GM23248 (cell line): ENCODE measurements at regions not wholly inside any gene's neighbourhood (a gene's known extent, or its start where the extent isn't known, plus 50 kb on each side); places are given as distances from the start of the nearest gene placed in this dataset.

ENCODE experiments used
- DNase-seq: peaks from one replicate; pipeline ENCODE4 v3.0.0-alpha.2; 2015
- H2AFZ ChIP-seq: fragments of 200-600 bp; sonication (generic); 2 replicates; pipeline ENCODE4 v1.6.1; 2016; ENCODE audit warnings: antibody characterized with exemption
- H3F3A ChIP-seq: fragments of 200-600 bp; sonication (generic); 2 replicates; pipeline ENCODE4 v1.6.1; 2016; ENCODE audit warnings: mild to moderate bottlenecking, antibody characterized with exemption, mixed run types; ENCODE audit not compliant: insufficient read depth
- H3K27ac ChIP-seq: fragments of 200-600 bp; sonication (generic); 2 replicates; pipeline ENCODE4 v1.5.1; 2016; ENCODE audit warnings: mild to moderate bottlenecking
- H3K27me3 ChIP-seq: fragments of 200-600 bp; sonication (generic); replicated peaks from 2 replicates; pipeline ENCODE4 v1.6.1; 2016; ENCODE audit warnings: mild to moderate bottlenecking; ENCODE audit not compliant: insufficient read depth
- H3K36me3 ChIP-seq: fragments of 200-600 bp; sonication (generic); 2 replicates; pipeline ENCODE4 v1.6.1; 2016; ENCODE audit warnings: low read depth, mild to moderate bottlenecking
- H3K4me1 ChIP-seq: fragments of 200-600 bp; sonication (generic); 2 replicates; pipeline ENCODE4 v1.6.1; 2016; ENCODE audit warnings: mild to moderate bottlenecking; ENCODE audit not compliant: insufficient read depth
- H3K4me2 ChIP-seq: fragments of 200-600 bp; sonication (generic); one replicate; pipeline ENCODE4 v1.6.1; 2016; ENCODE audit warnings: mild to moderate bottlenecking; ENCODE audit not compliant: unreplicated experiment
- H3K4me3 ChIP-seq: fragments of 200-600 bp; sonication (generic); 2 replicates; pipeline ENCODE4 v1.5.1; 2016; ENCODE audit warnings: mild to moderate bottlenecking
- H3K79me2 ChIP-seq: fragments of 200-600 bp; sonication (generic); 2 replicates; pipeline ENCODE4 v1.6.1; 2016; ENCODE audit warnings: mild to moderate bottlenecking; ENCODE audit not compliant: insufficient read depth
- H3K9ac ChIP-seq: fragments of 200-600 bp; sonication (generic); 2 replicates; pipeline ENCODE4 v1.6.1; 2016; ENCODE audit warnings: mild to moderate bottlenecking
- H3K9me2 ChIP-seq: fragments of 200-600 bp; sonication (generic); 2 replicates; pipeline ENCODE4 v1.6.1; 2016; ENCODE audit warnings: mixed run types, mild to moderate bottlenecking, moderate library complexity; ENCODE audit not compliant: insufficient read depth
- H3K9me3 ChIP-seq: fragments of 200-600 bp; sonication (generic); one replicate; pipeline ENCODE4 v1.6.1; 2017; ENCODE audit warnings: low read depth
- H4K20me1 ChIP-seq: fragments of 200-600 bp; sonication (generic); 2 replicates; pipeline ENCODE4 v1.6.0; 2016; ENCODE audit not compliant: insufficient read depth
- EZH2 ChIP-seq: fragments of 200-600 bp; sonication (generic); IDR thresholded peaks from 2 replicates; pipeline ENCODE4 v1.6.1; 2018; ENCODE audit warnings: antibody characterized with exemption, mild to moderate bottlenecking; ENCODE audit not compliant: insufficient read depth, poor library complexity, severe bottlenecking
- EZH2phosphoT487 ChIP-seq: fragments of 200-600 bp; sonication (generic); IDR thresholded peaks from 2 replicates; pipeline ENCODE4 v1.6.1; 2018; ENCODE audit warnings: antibody characterized with exemption, moderate library complexity, mild to moderate bottlenecking, low read depth; ENCODE audit not compliant: insufficient read depth
- WGBS, 2 experiments: methylation state at CpG; one replicate each; pipeline ENCODE4 v1.1.6; 2015 to 2017; ENCODE audit warnings: low lambda C conversion rate in 2 of 2, low coverage in 1 of 2; ENCODE audit errors: missing lambda C conversion rate in 2 of 2; 5-methylcytosine and 5-hydroxymethylcytosine counted together
- in situ Hi-C: fragments of 300-500 bp; cut with MboI; formaldehyde crosslinking; loops from 2 replicates; pipeline ENCODE4 v1.15.0; 2020

DNA sequence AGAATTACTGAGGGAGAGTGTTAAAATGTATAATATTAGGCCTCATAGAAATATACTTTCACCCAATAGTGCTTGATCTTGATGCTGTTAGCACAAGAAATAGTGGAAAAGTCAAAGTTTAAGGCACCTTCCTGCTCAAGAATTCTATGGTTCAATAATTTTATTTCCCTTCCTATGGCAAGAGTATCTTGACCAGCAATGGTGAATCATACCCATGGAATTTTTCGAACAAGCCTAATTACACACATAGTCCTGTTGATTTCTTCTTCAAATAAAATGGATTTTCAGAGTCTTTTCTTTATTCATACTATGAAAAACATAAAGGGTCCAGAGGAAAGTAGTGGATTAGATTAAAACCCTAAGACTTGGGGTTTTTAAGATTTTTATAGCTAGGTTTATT is 810.6 kb downstream of the CDH11 start:
- Histone ChIP-seq H2AFZ (no peak overlapping the region), H3K27ac (no peak overlapping the region), H3K79me2 (no peaks in the 10 kb centered on the region), H3K9me3 (no peaks in the 10 kb centered on the region), H3F3A (no peaks in the 10 kb centered on the region), H3K4me2 (no peak overlapping the region), H3K9me2 (no peaks in the 10 kb centered on the region), H4K20me1 (no peaks in the 10 kb centered on the region), H3K4me1 (peaks cover 5% of the 10 kb centered on the region; the same call in 1 of the 2 replicates), H3K36me3 (no peaks in the 10 kb centered on the region), H3K4me3 (no peak overlapping the region), H3K9ac (no peak overlapping the region), H3K27me3 (no peaks in the 10 kb centered on the region; the same call in 1 of the 2 replicates)
- peak; percentile 23 for DNase-seq
- in situ Hi-C loops, result no loop called here
- 85 to 88% methylated on average over 1 of the region's 1 CpG for WGBS, 2 experiments
- TF ChIP-seq EZH2 (no peak), EZH2phosphoT487 (no peak)

DNA sequence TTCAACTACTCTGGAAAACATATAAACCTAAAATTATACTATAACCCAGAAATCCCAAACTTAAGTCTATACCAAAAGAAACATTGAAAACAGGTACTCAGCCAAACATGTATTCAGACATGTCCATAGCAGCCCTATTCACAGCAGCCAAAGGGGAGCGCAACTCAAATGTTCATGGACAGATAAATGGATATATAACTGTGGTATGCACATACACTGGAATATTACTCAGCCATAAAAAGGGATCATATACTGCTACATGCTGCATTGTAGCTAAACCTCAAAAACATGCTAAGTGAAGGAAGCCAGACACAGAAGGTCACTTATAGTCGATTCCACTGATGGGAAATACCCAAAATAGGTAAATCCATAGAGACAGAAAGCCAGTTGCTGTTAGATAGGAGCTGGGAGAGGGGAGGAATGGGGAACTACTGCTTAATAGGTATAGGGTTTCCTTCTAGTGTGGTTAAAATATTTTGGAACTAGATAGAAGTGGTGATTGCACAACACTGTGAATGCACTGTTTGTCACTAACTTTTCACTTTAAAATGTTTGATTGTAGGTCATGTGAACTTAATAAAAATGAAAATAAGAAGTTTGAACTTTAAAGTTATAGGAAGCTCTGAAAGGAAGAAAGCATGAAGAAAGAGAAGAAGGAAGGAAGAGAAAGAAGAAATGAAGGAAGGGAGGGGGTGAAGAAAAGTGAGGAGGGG is 812.3 kb downstream of the CDH11 start:
- WGBS, 2 experiments, result 42 to 49% methylated on average over 2 of the region's 2 CpGs
- TF ChIP-seq EZH2 (no peak), EZH2phosphoT487 (no peak)
- in situ Hi-C loops, result no loop called here

DNA sequence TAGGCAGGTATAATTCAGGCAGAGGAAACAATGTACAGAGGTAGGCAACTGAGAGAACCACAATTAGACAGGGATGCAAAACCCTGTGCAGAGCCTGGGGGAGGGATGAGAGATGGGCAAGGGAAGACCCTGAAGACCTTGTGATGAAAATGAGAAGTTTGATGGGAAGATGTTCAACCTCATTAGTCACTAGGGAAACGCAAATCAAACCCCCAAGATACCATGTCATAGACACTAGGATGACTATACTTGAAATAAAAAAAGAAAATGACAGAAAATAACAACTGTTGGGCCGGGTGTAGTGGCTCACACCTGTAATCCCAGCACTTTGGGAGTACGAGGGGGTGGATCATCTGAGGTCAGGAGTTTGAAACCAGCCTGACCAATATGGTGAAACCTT is 813.1 kb downstream of the CDH11 start:
- Histone ChIP-seq H3K4me3 (no peak overlapping the region), H3K27me3 (no peaks in the 10 kb centered on the region; the same call in 1 of the 2 replicates), H3K9ac (no peak overlapping the region), H3K4me1 (peaks cover 5% of the 10 kb centered on the region; the same call in 1 of the 2 replicates), H3K9me3 (no peaks in the 10 kb centered on the region), H3K36me3 (no peaks in the 10 kb centered on the region), H3K79me2 (no peaks in the 10 kb centered on the region), H4K20me1 (no peaks in the 10 kb centered on the region), H3K27ac (no peak overlapping the region), H3K4me2 (no peak overlapping the region), H2AFZ (no peak overlapping the region), H3F3A (no peaks in the 10 kb centered on the region), H3K9me2 (no peaks in the 10 kb centered on the region)
- WGBS, 2 experiments, result 68 to 76% methylated on average over 3 of the region's 3 CpGs
- no peak for DNase-seq
- in situ Hi-C loops, result no loop called here
- TF ChIP-seq EZH2 (no peak), EZH2phosphoT487 (no peak)

More for the DNA sequence above, 812.3 kb downstream of the CDH11 start:
- Histone ChIP-seq H3K9me2 (no peaks in the 10 kb centered on the region), H3K27ac (no peak overlapping the region), H3K9ac (no peak overlapping the region), H3K4me2 (no peak overlapping the region), H3K36me3 (no peaks in the 10 kb centered on the region), H3K4me1 (peaks cover 5% of the 10 kb centered on the region; the same call in 1 of the 2 replicates), H3K9me3 (no peaks in the 10 kb centered on the region), H4K20me1 (no peaks in the 10 kb centered on the region), H2AFZ (no peak overlapping the region), H3K27me3 (no peaks in the 10 kb centered on the region; the same call in 1 of the 2 replicates), H3K79me2 (no peaks in the 10 kb centered on the region), H3K4me3 (no peak overlapping the region), H3F3A (no peaks in the 10 kb centered on the region)
- no peak for DNase-seq

DNA sequence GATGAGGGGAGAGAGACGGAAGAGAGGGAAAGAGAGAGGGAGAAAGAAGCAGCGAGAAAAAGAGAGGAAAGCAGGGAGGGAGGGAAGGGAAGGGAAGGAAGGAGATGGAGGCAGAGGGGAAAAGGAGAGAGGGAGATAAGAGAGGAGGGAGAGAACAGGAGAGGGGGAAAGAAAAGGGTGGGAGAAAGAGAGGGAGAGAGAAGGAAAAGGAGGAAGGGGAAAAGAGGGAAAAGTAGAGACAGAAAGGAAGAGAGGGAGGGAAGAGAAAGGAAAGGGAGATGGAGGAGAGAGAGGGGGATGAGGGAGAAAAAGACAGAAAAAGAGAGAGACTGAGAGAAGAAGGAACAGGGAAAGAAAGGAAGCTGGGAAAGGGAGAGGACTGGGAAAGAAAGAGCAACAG is 814.4 kb downstream of the CDH11 start:
- Histone ChIP-seq H3K4me1 (peaks cover 5% of the 10 kb centered on the region; the same call in 1 of the 2 replicates), H3K9ac (no peak overlapping the region), H3K4me2 (no peak overlapping the region), H3K79me2 (no peaks in the 10 kb centered on the region), H3F3A (no peaks in the 10 kb centered on the region), H3K4me3 (no peak overlapping the region), H4K20me1 (no peaks in the 10 kb centered on the region), H2AFZ (no peak overlapping the region), H3K9me3 (no peaks in the 10 kb centered on the region), H3K27ac (no peak overlapping the region), H3K36me3 (no peaks in the 10 kb centered on the region), H3K9me2 (no peaks in the 10 kb centered on the region), H3K27me3 (no peaks in the 10 kb centered on the region; the same call in 1 of the 2 replicates)
- no peak for TF ChIP-seq EZH2
- TF ChIP-seq EZH2phosphoT487, result no peak
- 79 to 87% methylated on average over 2 of the region's 2 CpGs for WGBS, 2 experiments
- in situ Hi-C loops, result no loop called here
- no peak for DNase-seq
